ENCODE measurements at regions not wholly inside any gene's neighbourhood (a gene's known extent, or its start where the extent isn't known, plus 50 kb on each side); places are given as distances from the start of the nearest gene placed in this dataset.

DNA sequence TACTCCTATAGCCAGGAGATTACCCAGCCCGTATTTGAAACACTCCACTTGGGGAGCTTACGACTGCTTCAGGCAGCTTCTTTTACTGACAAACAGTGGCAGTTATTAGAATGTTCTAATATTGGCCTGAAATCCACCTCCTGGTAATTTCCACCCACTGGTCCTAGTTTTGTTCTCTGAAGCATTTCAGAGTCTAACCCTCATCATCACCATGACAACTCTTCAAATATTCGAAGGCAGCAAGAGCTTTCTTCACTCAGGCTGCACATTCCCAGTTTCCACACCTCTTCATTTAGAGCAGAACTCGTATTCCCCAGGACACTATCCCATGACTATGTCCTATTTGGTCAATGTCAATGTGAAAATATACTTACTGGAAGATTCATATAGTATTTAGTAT is 325.6 kb downstream of the UBE3D start:
- TF ChIP-seq, protein P1, sequence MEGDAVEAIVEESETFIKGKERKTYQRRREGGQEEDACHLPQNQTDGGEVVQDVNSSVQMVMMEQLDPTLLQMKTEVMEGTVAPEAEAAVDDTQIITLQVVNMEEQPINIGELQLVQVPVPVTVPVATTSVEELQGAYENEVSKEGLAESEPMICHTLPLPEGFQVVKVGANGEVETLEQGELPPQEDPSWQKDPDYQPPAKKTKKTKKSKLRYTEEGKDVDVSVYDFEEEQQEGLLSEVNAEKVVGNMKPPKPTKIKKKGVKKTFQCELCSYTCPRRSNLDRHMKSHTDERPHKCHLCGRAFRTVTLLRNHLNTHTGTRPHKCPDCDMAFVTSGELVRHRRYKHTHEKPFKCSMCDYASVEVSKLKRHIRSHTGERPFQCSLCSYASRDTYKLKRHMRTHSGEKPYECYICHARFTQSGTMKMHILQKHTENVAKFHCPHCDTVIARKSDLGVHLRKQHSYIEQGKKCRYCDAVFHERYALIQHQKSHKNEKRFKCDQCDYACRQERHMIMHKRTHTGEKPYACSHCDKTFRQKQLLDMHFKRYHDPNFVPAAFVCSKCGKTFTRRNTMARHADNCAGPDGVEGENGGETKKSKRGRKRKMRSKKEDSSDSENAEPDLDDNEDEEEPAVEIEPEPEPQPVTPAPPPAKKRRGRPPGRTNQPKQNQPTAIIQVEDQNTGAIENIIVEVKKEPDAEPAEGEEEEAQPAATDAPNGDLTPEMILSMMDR (conservative IDR thresholded peaks at IDR 0.05) = no peak
- no peak for TF ChIP-seq ZFX (IDR thresholded peaks at IDR 0.05)

Measured in C4-2B (cell line).